HG03103 (cell line): ENCODE measurements at regions not wholly inside any gene's neighbourhood (a gene's known extent, or its start where the extent isn't known, plus 50 kb on each side); places are given as distances from the start of the nearest gene placed in this dataset.

Experiments used
- ATAC-seq: cut with Tn5 transposase; IDR thresholded peaks from one replicate; pipeline ENCODE4 v1.9.1; 2021; ENCODE audit warnings: low read depth; ENCODE audit not compliant: unreplicated experiment

- ATAC-seq = no peak
Observed at GRCh38 chr20:40495956-40496355, 193.1 kb downstream of the MAFB start.

- ATAC-seq = no peak
Observed at GRCh38 chr20:40494248-40494647, 194.8 kb downstream of the MAFB start.

GRCh38 chr20:40493549-40493948, 195.5 kb downstream of the MAFB start:
- ATAC-seq = no peak

- ATAC-seq = no peak
Observed at GRCh38 chr20:40493071-40493470, 196.0 kb downstream of the MAFB start.

GRCh38 chr20:40491009-40491590, 197.9 kb downstream of the MAFB start:
- ATAC-seq = no peak

GRCh38 chr20:40489886-40490285, 199.2 kb downstream of the MAFB start:
- ATAC-seq = no peak

GRCh38 chr20:40488401-40488800, 200.6 kb downstream of the MAFB start:
- ATAC-seq = no peak

GRCh38 chr20:40486297-40486696, 202.7 kb downstream of the MAFB start:
- ATAC-seq = no peak

GRCh38 chr20:40481743-40482458, 207.1 kb downstream of the MAFB start:
- no peak for ATAC-seq

GRCh38 chr20:40481337-40481736, 207.7 kb downstream of the MAFB start:
- ATAC-seq = no peak

- ATAC-seq = no peak
Observed at GRCh38 chr20:40477805-40478204, 211.2 kb downstream of the MAFB start.

- ATAC-seq = no peak
Observed at GRCh38 chr20:40476461-40476860, 212.6 kb downstream of the MAFB start.

- no peak for ATAC-seq
Observed at GRCh38 chr20:40472905-40473304, 216.1 kb downstream of the MAFB start.

GRCh38 chr20:40471261-40471629, 217.8 kb downstream of the MAFB start:
- no peak for ATAC-seq

GRCh38 chr20:40470445-40471260, 218.4 kb downstream of the MAFB start:
- no peak for ATAC-seq

GRCh38 chr20:40468759-40469158, 220.3 kb downstream of the MAFB start:
- no peak for ATAC-seq

GRCh38 chr20:40467703-40468411, 221.2 kb downstream of the MAFB start:
- ATAC-seq = no peak

- no peak for ATAC-seq
Observed at GRCh38 chr20:40467067-40467466, 222.0 kb downstream of the MAFB start.

GRCh38 chr20:40464731-40465208, 224.3 kb downstream of the MAFB start:
- no peak for ATAC-seq

- ATAC-seq = no peak
Observed at GRCh38 chr20:40463171-40463570, 225.9 kb downstream of the MAFB start.

GRCh38 chr20:40462566-40462965, 226.5 kb downstream of the MAFB start:
- no peak for ATAC-seq
